ENCODE measurements at regions not wholly inside any gene's neighbourhood (a gene's known extent, or its start where the extent isn't known, plus 50 kb on each side); places are given as distances from the start of the nearest gene placed in this dataset.

- H3K4me1 Mint-ChIP-seq = no peaks in the 10 kb centered on the region
- H3K36me3 ChIP-seq (replicated peaks in 1 of 2; ENCODE audit: control extremely low read depth in 1 of 2, control insufficient read depth in 1 of 2, extremely low read depth in 1 of 2, insufficient read depth in 2 of 2, low read length in 1 of 2) = no peaks in the 10 kb centered on the region
- no peaks in the 10 kb centered on the region for H3K79me2 ChIP-seq (ENCODE audit: control insufficient read depth, insufficient read depth, low read length)
- H3K9me3 ChIP-seq (ENCODE audit: control extremely low read depth in 1 of 3, control insufficient read depth in 2 of 3, insufficient read depth in 1 of 3, low read length in 2 of 3) = peaks cover 0 to 28% (median 0%) of the 10 kb centered on the region in 3 donors
- H3K9ac ChIP-seq (ENCODE audit: low read length) = no peak overlapping the region
- no peak overlapping the region for H3K4me2 ChIP-seq (replicated peaks; ENCODE audit: low read depth, low read length, poor library complexity, severe bottlenecking)
- H3K4me1 ChIP-seq (ENCODE audit: control insufficient read depth in 2 of 2, insufficient read depth in 2 of 2, low read length in 2 of 2) = no peaks in the 10 kb centered on the region
- no peak overlapping the region for H3K4me3 ChIP-seq (ENCODE audit: control extremely low read depth in 1 of 5, extremely low read depth in 1 of 5, insufficient read depth in 1 of 5, low read depth in 2 of 5, low read length in 4 of 5)
- ATAC-seq (ENCODE audit: low read depth) (no peak), DNase-seq (no peak)
- 91% methylated on average over 19 of the region's 24 CpGs for WGBS (ENCODE audit: insufficient coverage)
- no peak overlapping the region for H3K27ac ChIP-seq (ENCODE audit: low read length in 2 of 2)
- TF ChIP-seq CTCF (IDR thresholded peaks at IDR 0.05) (no peak), EZH2 (IDR thresholded peaks at IDR 0.05; ENCODE audit: borderline replicate concordance, insufficient read depth, low read depth, low read length, poor library complexity, severe bottlenecking) (no peak)
- no peaks in the 10 kb centered on the region for H4K20me1 ChIP-seq (ENCODE audit: control insufficient read depth, insufficient read depth, low read length, poor library complexity, severe bottlenecking)
- ChIA-PET CTCF (no interaction called here), POLR2A (no interaction called here)
- no peaks in the 10 kb centered on the region for H3K27me3 Mint-ChIP-seq
- intact Hi-C loops (cut with micrococcal nuclease) = no loop called here
- no peak overlapping the region for H2AFZ ChIP-seq (ENCODE audit: insufficient read depth, low read depth, low read length, poor library complexity, severe bottlenecking)
- no peak overlapping the region for H3K27ac Mint-ChIP-seq
- no peaks in the 10 kb centered on the region for H3K9me3 Mint-ChIP-seq (ENCODE audit: insufficient read depth)
- H3K27me3 ChIP-seq (replicated peaks in 1 of 4; ENCODE audit: control extremely low read depth in 1 of 4, control insufficient read depth in 3 of 4, insufficient read depth in 4 of 4, low read length in 3 of 4) = no peaks in the 10 kb centered on the region
- H3K4me3 Mint-ChIP-seq = no peak overlapping the region
These were observed 931.6 kb downstream of the BRD1 start for GRCh38 chr22:48895831-48896765.

GRCh38 chr22:48895336-48895735, 932.3 kb downstream of the BRD1 start:
- Histone ChIP-seq H3K79me2 (ENCODE audit: control insufficient read depth, insufficient read depth, low read length) (no peaks in the 10 kb centered on the region), H3K4me3 (ENCODE audit: control extremely low read depth in 1 of 5, extremely low read depth in 1 of 5, insufficient read depth in 1 of 5, low read depth in 2 of 5, low read length in 4 of 5) (no peak overlapping the region), H3K27ac (ENCODE audit: low read length in 2 of 2) (no peak overlapping the region), H3K36me3 (replicated peaks in 1 of 2; ENCODE audit: control extremely low read depth in 1 of 2, control insufficient read depth in 1 of 2, extremely low read depth in 1 of 2, insufficient read depth in 2 of 2, low read length in 1 of 2) (no peaks in the 10 kb centered on the region), H3K27me3 (replicated peaks in 1 of 4; ENCODE audit: control extremely low read depth in 1 of 4, control insufficient read depth in 3 of 4, insufficient read depth in 4 of 4, low read length in 3 of 4) (no peaks in the 10 kb centered on the region), H3K4me1 (ENCODE audit: control insufficient read depth in 2 of 2, insufficient read depth in 2 of 2, low read length in 2 of 2) (no peaks in the 10 kb centered on the region), H3K9me3 (ENCODE audit: control extremely low read depth in 1 of 3, control insufficient read depth in 2 of 3, insufficient read depth in 1 of 3, low read length in 2 of 3) (peaks cover 0 to 27% (median 0%) of the 10 kb centered on the region in 3 donors), H4K20me1 (ENCODE audit: control insufficient read depth, insufficient read depth, low read length, poor library complexity, severe bottlenecking) (no peaks in the 10 kb centered on the region), H2AFZ (ENCODE audit: insufficient read depth, low read depth, low read length, poor library complexity, severe bottlenecking) (no peak overlapping the region), H3K4me2 (replicated peaks; ENCODE audit: low read depth, low read length, poor library complexity, severe bottlenecking) (no peak overlapping the region), H3K9ac (ENCODE audit: low read length) (no peak overlapping the region)
- H3K9me3 Mint-ChIP-seq (ENCODE audit: insufficient read depth) = no peaks in the 10 kb centered on the region
- H3K4me1 Mint-ChIP-seq = no peaks in the 10 kb centered on the region
- TF ChIP-seq EZH2 (IDR thresholded peaks at IDR 0.05; ENCODE audit: borderline replicate concordance, insufficient read depth, low read depth, low read length, poor library complexity, severe bottlenecking) (no peak), CTCF (IDR thresholded peaks at IDR 0.05) (no peak)
- H3K27ac Mint-ChIP-seq = no peak overlapping the region
- ChIA-PET CTCF (no interaction called here), POLR2A (no interaction called here)
- H3K4me3 Mint-ChIP-seq = no peak overlapping the region
- ATAC-seq (ENCODE audit: low read depth) (no peak), DNase-seq (no peak)
- WGBS (ENCODE audit: insufficient coverage) = 87% methylated on average over 5 of the region's 9 CpGs
- intact Hi-C loops (cut with micrococcal nuclease) = no loop called here
- H3K27me3 Mint-ChIP-seq = no peaks in the 10 kb centered on the region
